Mesenchymal stem cell (in vitro differentiated cells and primary cell): ENCODE measurements at regions not wholly inside any gene's neighbourhood (a gene's known extent, or its start where the extent isn't known, plus 50 kb on each side); places are given as distances from the start of the nearest gene placed in this dataset.
"Not testable (repeated sequence)": the region's sequence is repeated elsewhere in the genome, so short reads cannot be mapped to it uniquely, and the experiment has no call there.

Experiments used
- DNase-seq: peaks from one replicate; pipeline ENCODE4 v3.0.0-alpha.2; 2013
- H2AFZ ChIP-seq: one replicate; pipeline ENCODE4 v1.6.1; 2013; ENCODE audit warnings: low read depth, mild to moderate bottlenecking, control low read depth, inconsistent platforms, low read length, moderate library complexity
- H2AK5ac ChIP-seq: 2 replicates; pipeline ENCODE4 v1.6.1; 2013; ENCODE audit warnings: low read length, moderate library complexity, mild to moderate bottlenecking, inconsistent platforms; ENCODE audit not compliant: severe bottlenecking
- H2BK120ac ChIP-seq: one replicate; pipeline ENCODE4 v1.6.1; 2013; ENCODE audit warnings: low read depth, mild to moderate bottlenecking, inconsistent platforms, low read length, moderate library complexity
- H2BK12ac ChIP-seq, 2 experiments: one replicate each; pipeline ENCODE4 v1.6.1; 2013; ENCODE audit warnings: inconsistent platforms in 2 of 2, low read length in 2 of 2, mild to moderate bottlenecking in 2 of 2, moderate library complexity in 2 of 2, control low read depth in 1 of 2
- H2BK15ac ChIP-seq: one replicate; pipeline ENCODE4 v1.6.1; 2013; ENCODE audit warnings: mild to moderate bottlenecking, low read depth, inconsistent platforms; ENCODE audit not compliant: poor library complexity, severe bottlenecking
- H2BK5ac ChIP-seq: 2 replicates; pipeline ENCODE4 v1.6.1; 2013; ENCODE audit warnings: low read depth, mild to moderate bottlenecking, low read length, control low read depth, inconsistent platforms; ENCODE audit not compliant: poor library complexity, severe bottlenecking
- H3K14ac ChIP-seq, 2 experiments: one replicate each; pipeline ENCODE4 v1.6.1; 2013; ENCODE audit warnings: inconsistent platforms in 2 of 2, low read length in 2 of 2, control low read depth in 1 of 2, mild to moderate bottlenecking in 1 of 2, moderate library complexity in 1 of 2
- H3K18ac ChIP-seq, 2 experiments: one replicate each; pipeline ENCODE4 v1.6.1; 2013; ENCODE audit warnings: inconsistent platforms in 2 of 2, low read length in 2 of 2, control low read depth in 1 of 2, low read depth in 1 of 2, mild to moderate bottlenecking in 1 of 2
- H3K23ac ChIP-seq, 2 experiments: one replicate each; pipeline ENCODE4 v1.6.1; 2013; ENCODE audit warnings: inconsistent platforms in 2 of 2, low read length in 2 of 2, mild to moderate bottlenecking in 2 of 2, moderate library complexity in 2 of 2, control low read depth in 1 of 2
- H3K27ac ChIP-seq: 2 replicates; pipeline ENCODE4 v1.5.1; 2013; ENCODE audit warnings: mild to moderate bottlenecking, moderate library complexity, low read length, control low read depth, inconsistent platforms; ENCODE audit not compliant: poor library complexity, severe bottlenecking
- H3K27me3 ChIP-seq, 2 experiments: 2 replicates each; pipeline versions ENCODE4 v1.6.1 to v1.7.0; 2013; ENCODE audit warnings: low read length in 2 of 2, mild to moderate bottlenecking in 2 of 2, moderate library complexity in 2 of 2, control low read depth in 1 of 2, inconsistent platforms in 1 of 2; ENCODE audit not compliant: control insufficient read depth in 1 of 2, insufficient read depth in 1 of 2
- H3K36me3 ChIP-seq, 2 experiments: 2 replicates each; pipeline versions ENCODE4 v1.6.1 to v1.7.0; 2013; ENCODE audit warnings: low read length in 2 of 2, control low read depth in 1 of 2, inconsistent platforms in 1 of 2, low read depth in 1 of 2, mild to moderate bottlenecking in 1 of 2; ENCODE audit not compliant: insufficient read depth in 2 of 2, control insufficient read depth in 1 of 2
- H3K4ac ChIP-seq, 2 experiments: one replicate each; pipeline ENCODE4 v1.6.1; 2013; ENCODE audit warnings: inconsistent platforms in 2 of 2, low read length in 2 of 2, mild to moderate bottlenecking in 2 of 2, moderate library complexity in 2 of 2, control low read depth in 1 of 2, low read depth in 1 of 2
- H3K4me1 ChIP-seq: 2 replicates; pipeline ENCODE4 v1.6.1; 2013; ENCODE audit warnings: low read depth, low read length, control low read depth; ENCODE audit not compliant: control insufficient read depth, insufficient read depth
- H3K4me2 ChIP-seq: 2 replicates; pipeline ENCODE4 v1.6.1; 2013; ENCODE audit warnings: low read length, mild to moderate bottlenecking, inconsistent platforms; ENCODE audit not compliant: poor library complexity, severe bottlenecking
- H3K4me3 ChIP-seq, 2 experiments: 2 replicates each; pipeline versions ENCODE4 v1.5.1 to v1.7.0; 2013; ENCODE audit warnings: low read length in 2 of 2, mild to moderate bottlenecking in 2 of 2, control low read depth in 1 of 2, low read depth in 1 of 2; ENCODE audit not compliant: insufficient read depth in 1 of 2
- H3K79me1 ChIP-seq: replicated peaks from 2 replicates; pipeline ENCODE4 v1.6.1; 2013; ENCODE audit warnings: mild to moderate bottlenecking, control low read depth, low read length, inconsistent platforms; ENCODE audit not compliant: poor library complexity, severe bottlenecking
- H3K9ac ChIP-seq: 2 replicates; pipeline ENCODE4 v1.7.0; 2013; ENCODE audit warnings: mild to moderate bottlenecking, low read length, moderate library complexity
- H3K9me3 ChIP-seq: 2 replicates; pipeline ENCODE4 v1.7.0; 2013; ENCODE audit warnings: mild to moderate bottlenecking, low read length; ENCODE audit not compliant: control insufficient read depth
- H4K8ac ChIP-seq: one replicate; pipeline ENCODE4 v1.6.1; 2013; ENCODE audit warnings: inconsistent platforms, mild to moderate bottlenecking, low read length, moderate library complexity
- H4K91ac ChIP-seq: one replicate; pipeline ENCODE4 v1.6.1; 2013; ENCODE audit warnings: mild to moderate bottlenecking, low read length, inconsistent platforms
- WGBS: methylation state at CpG from one replicate; pipeline ENCODE4 v1.1.7; 2013; ENCODE audit warnings: mixed read lengths; 5-methylcytosine and 5-hydroxymethylcytosine counted together

- H2BK120ac ChIP-seq, result no peak overlapping the region
- H4K91ac ChIP-seq, result no peak overlapping the region
- H2AFZ ChIP-seq, result no peak overlapping the region
- H3K9me3 ChIP-seq, result no peaks in the 10 kb centered on the region
- no peaks in the 10 kb centered on the region for H3K79me1 ChIP-seq
- H4K8ac ChIP-seq, result no peak overlapping the region
- no peak overlapping the region for H3K9ac ChIP-seq
- H2BK12ac ChIP-seq, result no peak overlapping the region
- WGBS, result 87% methylated on average over 3 of the region's 3 CpGs
- no peak overlapping the region for H3K4ac ChIP-seq
- no peak overlapping the region for H3K23ac ChIP-seq
- H2BK15ac ChIP-seq, result no peak overlapping the region
- H2BK5ac ChIP-seq, result no peak overlapping the region
- H2AK5ac ChIP-seq, result no peak overlapping the region
- no peaks in the 10 kb centered on the region for H3K36me3 ChIP-seq
- no peak overlapping the region for H3K18ac ChIP-seq
- H3K4me1 ChIP-seq, result no peaks in the 10 kb centered on the region
- H3K4me3 ChIP-seq, result no peak overlapping the region
- no peak overlapping the region for H3K14ac ChIP-seq
- peak; percentile 5 for DNase-seq
- no peaks in the 10 kb centered on the region for H3K27me3 ChIP-seq
- no peak overlapping the region for H3K27ac ChIP-seq
- H3K4me2 ChIP-seq, result no peak overlapping the region
Measured at GRCh38 chr5:62778316-62779009, 199.8 kb downstream of the LRRC70 start.

GRCh38 chr5:62777081-62777480 is 198.5 kb downstream of the LRRC70 start:
- H3K9ac ChIP-seq, H2BK5ac ChIP-seq, H2BK15ac ChIP-seq, H2AFZ ChIP-seq, H3K23ac ChIP-seq, H2BK12ac ChIP-seq, H3K27ac ChIP-seq, H3K9me3 ChIP-seq, H3K4me2 ChIP-seq, H2AK5ac ChIP-seq, H3K36me3 ChIP-seq, H4K8ac ChIP-seq, H3K14ac ChIP-seq, H3K4ac ChIP-seq, H3K79me1 ChIP-seq, H3K4me1 ChIP-seq, H2BK120ac ChIP-seq, H4K91ac ChIP-seq, H3K27me3 ChIP-seq, DNase-seq, H3K4me3 ChIP-seq, H3K18ac ChIP-seq: not testable (repeated sequence)
- WGBS, result 87% methylated on average over 8 of the region's 15 CpGs

GRCh38 chr5:62776592-62776991 is 198.0 kb downstream of the LRRC70 start:
- H3K4me1 ChIP-seq, H3K27ac ChIP-seq, H2BK120ac ChIP-seq, DNase-seq, H3K4me2 ChIP-seq, H3K23ac ChIP-seq, H3K9ac ChIP-seq, H2AK5ac ChIP-seq, H2BK12ac ChIP-seq, H3K9me3 ChIP-seq, H3K4ac ChIP-seq, H4K8ac ChIP-seq, H4K91ac ChIP-seq, H3K14ac ChIP-seq, H3K18ac ChIP-seq, H3K79me1 ChIP-seq, H2AFZ ChIP-seq, H3K4me3 ChIP-seq, H2BK15ac ChIP-seq, H3K36me3 ChIP-seq, H2BK5ac ChIP-seq, H3K27me3 ChIP-seq: not testable (repeated sequence)
- WGBS, result 100% methylated on average over 1 of the region's 5 CpGs

- H2AK5ac ChIP-seq, result no peak overlapping the region
- H3K4ac ChIP-seq, result no peak overlapping the region
- H3K14ac ChIP-seq, result no peak overlapping the region
- no peak overlapping the region for H4K8ac ChIP-seq
- no peak overlapping the region for H3K9ac ChIP-seq
- H3K4me1 ChIP-seq, result no peaks in the 10 kb centered on the region
- no peak for DNase-seq
- H3K4me3 ChIP-seq, result no peak overlapping the region
- H3K79me1 ChIP-seq, result no peaks in the 10 kb centered on the region
- no peak overlapping the region for H3K18ac ChIP-seq
- no peak overlapping the region for H2BK5ac ChIP-seq
- no peak overlapping the region for H2BK120ac ChIP-seq
- H4K91ac ChIP-seq, result no peak overlapping the region
- H3K9me3 ChIP-seq, result no peaks in the 10 kb centered on the region
- no peak overlapping the region for H3K27ac ChIP-seq
- no peak overlapping the region for H2AFZ ChIP-seq
- no peak overlapping the region for H2BK12ac ChIP-seq
- H3K27me3 ChIP-seq, result peaks cover 0 to 5% of the 10 kb centered on the region in 2 experiments
- H2BK15ac ChIP-seq, result no peak overlapping the region
- H3K36me3 ChIP-seq, result no peaks in the 10 kb centered on the region
- H3K4me2 ChIP-seq, result no peak overlapping the region
- H3K23ac ChIP-seq, result no peak overlapping the region
- WGBS, result 96% methylated on average over 2 of the region's 3 CpGs
Measured at GRCh38 chr5:62773460-62773859, 194.8 kb downstream of the LRRC70 start.
